ENCODE measurements at regions not wholly inside any gene's neighbourhood (a gene's known extent, or its start where the extent isn't known, plus 50 kb on each side); places are given as distances from the start of the nearest gene placed in this dataset.
"Not testable (repeated sequence)": the region's sequence is repeated elsewhere in the genome, so short reads cannot be mapped to it uniquely, and the experiment has no call there.

- H3K27ac ChIP-seq; H3K4me3 ChIP-seq; H3K4me1 ChIP-seq (replicated peaks in 1 of 2); ATAC-seq (replicated peaks in 6 of 8); in situ Hi-C loops (cut with MboI; ENCODE audit: low pct_unique_long_range_greater_than_20kb in 2 of 9, low sequenced_read_pairs in 9 of 9, unreplicated experiment in 9 of 9): not testable (repeated sequence)
- WGBS, 10 experiments: 12 to 58% (median 34%) methylated on average over 3 to 4 of the region's 4 CpGs
Observed at GRCh38 chr21:9656455-9656854, 864.9 kb upstream of the TPTE start.

- ATAC-seq (replicated peaks in 6 of 8); H3K4me3 ChIP-seq; in situ Hi-C loops (cut with MboI; ENCODE audit: low pct_unique_long_range_greater_than_20kb in 2 of 9, low sequenced_read_pairs in 9 of 9, unreplicated experiment in 9 of 9); H3K4me1 ChIP-seq (replicated peaks in 1 of 2); H3K27ac ChIP-seq: not testable (repeated sequence)
- WGBS, 10 experiments: 10 to 48% (median 28%) methylated on average over 5 of the region's 5 CpGs
Observed at GRCh38 chr21:9657779-9658178, 863.6 kb upstream of the TPTE start.

GRCh38 chr21:9659877-9660276 lies 861.5 kb upstream of the TPTE start:
- no CpG with 5 or more reads among the region's 17 CpGs for WGBS, 10 experiments
- in situ Hi-C loops (cut with MboI; ENCODE audit: low pct_unique_long_range_greater_than_20kb in 2 of 9, low sequenced_read_pairs in 9 of 9, unreplicated experiment in 9 of 9); H3K27ac ChIP-seq; H3K4me1 ChIP-seq (replicated peaks in 1 of 2); ATAC-seq (replicated peaks in 6 of 8); H3K4me3 ChIP-seq: not testable (repeated sequence)

- H3K4me3 ChIP-seq; in situ Hi-C loops (cut with MboI; ENCODE audit: low pct_unique_long_range_greater_than_20kb in 2 of 9, low sequenced_read_pairs in 9 of 9, unreplicated experiment in 9 of 9); H3K4me1 ChIP-seq (replicated peaks in 1 of 2); ATAC-seq (replicated peaks in 6 of 8); H3K27ac ChIP-seq: not testable (repeated sequence)
- no CpG with 5 or more reads among the region's 18 CpGs for WGBS, 10 experiments
Observed at GRCh38 chr21:9663914-9664729, 857.3 kb upstream of the TPTE start.

GRCh38 chr21:9675811-9676210 lies 845.6 kb upstream of the TPTE start:
- H3K4me1 ChIP-seq (replicated peaks in 1 of 2); H3K4me3 ChIP-seq; ATAC-seq (replicated peaks in 6 of 8); H3K27ac ChIP-seq; in situ Hi-C loops (cut with MboI; ENCODE audit: low pct_unique_long_range_greater_than_20kb in 2 of 9, low sequenced_read_pairs in 9 of 9, unreplicated experiment in 9 of 9): not testable (repeated sequence)
- WGBS, 10 experiments: no CpG with 5 or more reads among the region's 10 CpGs

GRCh38 chr21:9679029-9679428 lies 842.4 kb upstream of the TPTE start:
- no CpG with 5 or more reads among the region's 18 CpGs for WGBS, 10 experiments
- ATAC-seq (replicated peaks in 6 of 8); H3K27ac ChIP-seq; H3K4me3 ChIP-seq; H3K4me1 ChIP-seq (replicated peaks in 1 of 2); in situ Hi-C loops (cut with MboI; ENCODE audit: low pct_unique_long_range_greater_than_20kb in 2 of 9, low sequenced_read_pairs in 9 of 9, unreplicated experiment in 9 of 9): not testable (repeated sequence)

GRCh38 chr21:9688945-9689344 lies 832.4 kb upstream of the TPTE start:
- ATAC-seq (replicated peaks in 6 of 8); in situ Hi-C loops (cut with MboI; ENCODE audit: low pct_unique_long_range_greater_than_20kb in 2 of 9, low sequenced_read_pairs in 9 of 9, unreplicated experiment in 9 of 9); H3K4me1 ChIP-seq (replicated peaks in 1 of 2); H3K4me3 ChIP-seq; H3K27ac ChIP-seq: not testable (repeated sequence)
- WGBS, 10 experiments: no CpG with 5 or more reads among the region's 14 CpGs

GRCh38 chr21:9690981-9691380 lies 830.4 kb upstream of the TPTE start:
- H3K27ac ChIP-seq; ATAC-seq (replicated peaks in 6 of 8); H3K4me1 ChIP-seq (replicated peaks in 1 of 2); H3K4me3 ChIP-seq; in situ Hi-C loops (cut with MboI; ENCODE audit: low pct_unique_long_range_greater_than_20kb in 2 of 9, low sequenced_read_pairs in 9 of 9, unreplicated experiment in 9 of 9): not testable (repeated sequence)
- no CpG with 5 or more reads among the region's 8 CpGs for WGBS, 10 experiments

GRCh38 chr21:9695759-9696158 lies 825.6 kb upstream of the TPTE start:
- H3K4me3 ChIP-seq; H3K27ac ChIP-seq; ATAC-seq (replicated peaks in 6 of 8); H3K4me1 ChIP-seq (replicated peaks in 1 of 2); in situ Hi-C loops (cut with MboI; ENCODE audit: low pct_unique_long_range_greater_than_20kb in 2 of 9, low sequenced_read_pairs in 9 of 9, unreplicated experiment in 9 of 9): not testable (repeated sequence)
- WGBS, 10 experiments: 13 to 50% (median 50%) methylated on average over 2 to 3 of the region's 6 CpGs; no CpG with 5 or more reads in 7 of the 10 experiments

GRCh38 chr21:9697751-9698150 lies 823.6 kb upstream of the TPTE start:
- no CpG with 5 or more reads among the region's 8 CpGs for WGBS, 10 experiments
- ATAC-seq (replicated peaks in 6 of 8); H3K27ac ChIP-seq; in situ Hi-C loops (cut with MboI; ENCODE audit: low pct_unique_long_range_greater_than_20kb in 2 of 9, low sequenced_read_pairs in 9 of 9, unreplicated experiment in 9 of 9); H3K4me1 ChIP-seq (replicated peaks in 1 of 2); H3K4me3 ChIP-seq: not testable (repeated sequence)

- ATAC-seq (replicated peaks in 6 of 8); H3K4me1 ChIP-seq (replicated peaks in 1 of 2); H3K27ac ChIP-seq; in situ Hi-C loops (cut with MboI; ENCODE audit: low pct_unique_long_range_greater_than_20kb in 2 of 9, low sequenced_read_pairs in 9 of 9, unreplicated experiment in 9 of 9); H3K4me3 ChIP-seq: not testable (repeated sequence)
- no CpG with 5 or more reads among the region's 44 CpGs for WGBS, 10 experiments
Observed at GRCh38 chr21:9705016-9705415, 816.4 kb upstream of the TPTE start.

GRCh38 chr21:9705455-9705854 lies 815.9 kb upstream of the TPTE start:
- H3K4me1 ChIP-seq (replicated peaks in 1 of 2); ATAC-seq (replicated peaks in 6 of 8); H3K4me3 ChIP-seq; in situ Hi-C loops (cut with MboI; ENCODE audit: low pct_unique_long_range_greater_than_20kb in 2 of 9, low sequenced_read_pairs in 9 of 9, unreplicated experiment in 9 of 9); H3K27ac ChIP-seq: not testable (repeated sequence)
- WGBS, 10 experiments: no CpG with 5 or more reads among the region's 63 CpGs

- H3K27ac ChIP-seq; H3K4me3 ChIP-seq; in situ Hi-C loops (cut with MboI; ENCODE audit: low pct_unique_long_range_greater_than_20kb in 2 of 9, low sequenced_read_pairs in 9 of 9, unreplicated experiment in 9 of 9); ATAC-seq (replicated peaks in 6 of 8); H3K4me1 ChIP-seq (replicated peaks in 1 of 2): not testable (repeated sequence)
- 4 to 56% (median 15%) methylated on average over 3 to 6 of the region's 6 CpGs for WGBS, 10 experiments
Observed at GRCh38 chr21:9724542-9724941, 796.8 kb upstream of the TPTE start.

- H3K4me1 ChIP-seq (replicated peaks in 1 of 2); ATAC-seq (replicated peaks in 6 of 8); in situ Hi-C loops (cut with MboI; ENCODE audit: low pct_unique_long_range_greater_than_20kb in 2 of 9, low sequenced_read_pairs in 9 of 9, unreplicated experiment in 9 of 9); H3K27ac ChIP-seq; H3K4me3 ChIP-seq: not testable (repeated sequence)
- 0 to 23% (median 11%) methylated on average over 2 to 3 of the region's 3 CpGs for WGBS, 10 experiments
Observed at GRCh38 chr21:9727187-9727586, 794.2 kb upstream of the TPTE start.

Data from motor neuron (in vitro differentiated cells).